Stimulated activated CD4-positive, alpha-beta T cell treated with anti-CD3 and anti-CD28 coated beads, Interleukin-12 subunit alpha, Interleukin-12 subunit beta, amount 100 ng/mL, for 24 hours (primary cell): ENCODE measurements at regions not wholly inside any gene's neighbourhood (a gene's known extent, or its start where the extent isn't known, plus 50 kb on each side); places are given as distances from the start of the nearest gene placed in this dataset.
A peak's percentile ranks its signal among the peaks of the same experiment; 100 is the strongest.
"Not testable (repeated sequence)": the region's sequence is repeated elsewhere in the genome, so short reads cannot be mapped to it uniquely, and the experiment has no call there.

ENCODE experiments used
- DNase-seq, 2 experiments: peaks; one replicate each; pipeline ENCODE4 v3.0.0-alpha.2; 2020; ENCODE audit warnings: low read depth in 2 of 2

GRCh38 chr6:170097505-170098427, 193.1 kb downstream of the DLL1 start:
- DNase-seq = no peak

GRCh38 chr6:170096803-170097504, 193.9 kb downstream of the DLL1 start:
- no peak for DNase-seq

- DNase-seq = no peak
Observed at GRCh38 chr6:170096191-170096802, 194.6 kb downstream of the DLL1 start.

GRCh38 chr6:170095273-170095981, 195.5 kb downstream of the DLL1 start:
- no peak for DNase-seq

- DNase-seq = no peak
Observed at GRCh38 chr6:170094686-170095272, 196.1 kb downstream of the DLL1 start.

- no peak for DNase-seq
Observed at GRCh38 chr6:170093658-170094596, 197.0 kb downstream of the DLL1 start.

GRCh38 chr6:170093276-170093657, 197.6 kb downstream of the DLL1 start:
- no peak for DNase-seq

GRCh38 chr6:170092826-170093225, 198.1 kb downstream of the DLL1 start:
- DNase-seq = no peak

GRCh38 chr6:170091639-170092579, 199.0 kb downstream of the DLL1 start:
- DNase-seq = no peak

- DNase-seq = no peak
Observed at GRCh38 chr6:170091000-170091638, 199.8 kb downstream of the DLL1 start.

GRCh38 chr6:170090561-170090960, 200.3 kb downstream of the DLL1 start:
- no peak for DNase-seq

- no peak for DNase-seq
Observed at GRCh38 chr6:170089963-170090362, 200.9 kb downstream of the DLL1 start.

GRCh38 chr6:170088582-170088955, 202.3 kb downstream of the DLL1 start:
- DNase-seq = no peak

GRCh38 chr6:170087941-170088581, 202.8 kb downstream of the DLL1 start:
- peak in 1 of 2 experiments; percentile 46 for DNase-seq

- not testable (repeated sequence) for DNase-seq
Observed at GRCh38 chr6:170087421-170087780, 203.5 kb downstream of the DLL1 start.

GRCh38 chr6:170086639-170087420, 204.0 kb downstream of the DLL1 start:
- DNase-seq = no peak
